ENCODE measurements at regions not wholly inside any gene's neighbourhood (a gene's known extent, or its start where the extent isn't known, plus 50 kb on each side); places are given as distances from the start of the nearest gene placed in this dataset.
"Not testable (repeated sequence)": the region's sequence is repeated elsewhere in the genome, so short reads cannot be mapped to it uniquely, and the experiment has no call there.

DNA sequence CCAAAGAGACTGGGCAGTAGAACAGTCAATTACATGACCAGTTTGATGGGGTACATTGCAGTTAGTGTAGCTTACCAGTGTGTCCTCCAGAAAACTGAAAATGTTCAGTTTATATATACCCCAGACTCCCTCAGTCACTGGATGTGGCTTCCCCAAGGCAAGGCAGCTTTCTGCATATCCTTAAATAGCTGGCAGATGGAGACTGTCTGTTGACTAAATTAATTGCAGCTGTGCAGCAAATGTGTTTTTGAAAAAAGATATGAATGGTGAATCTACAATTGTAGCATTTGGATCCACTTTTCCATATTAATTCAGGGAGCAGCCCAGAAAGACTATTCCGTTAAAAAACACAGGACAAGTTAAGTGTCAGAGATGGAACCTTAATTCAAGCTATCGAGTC is 565.1 kb upstream of the CCDC179 start:
- Histone ChIP-seq H3K27ac (no peak overlapping the region), H3K4me3 (no peak overlapping the region), H3K4me1 (replicated peaks in 1 of 2) (no peaks in the 10 kb centered on the region)
- in situ Hi-C loops (cut with MboI; ENCODE audit: low pct_unique_long_range_greater_than_20kb in 2 of 9, low sequenced_read_pairs in 9 of 9, unreplicated experiment in 9 of 9): no loop called here
- WGBS, 10 experiments: 0 to 100% (median 43%) methylated on average over 1 to 2 of the region's 2 CpGs; no CpG with 5 or more reads in 2 of the 10 experiments
- ATAC-seq (replicated peaks in 6 of 8): peak in 3 of 8 experiments; percentile 59 to 83 (median 64)

DNA sequence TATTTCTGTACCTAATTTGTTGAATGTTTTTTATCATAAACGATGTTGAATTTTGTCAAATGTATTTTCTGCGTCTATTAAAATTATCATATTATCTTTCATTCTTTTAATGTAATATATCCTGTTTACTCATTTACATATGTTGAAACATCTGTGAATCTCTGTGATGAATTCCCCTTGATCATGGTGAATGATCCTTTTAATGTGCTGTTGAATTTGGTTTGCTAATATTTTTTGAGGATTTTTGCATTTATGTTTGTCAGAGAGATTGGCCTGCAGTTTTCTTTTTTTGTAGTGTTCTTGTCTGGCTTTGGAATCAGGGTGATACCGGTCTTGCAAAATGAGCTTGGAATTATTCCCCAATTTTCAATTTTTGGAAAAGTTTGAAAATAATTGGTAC is 569.3 kb upstream of the CCDC179 start:
- in situ Hi-C loops (cut with MboI; ENCODE audit: low pct_unique_long_range_greater_than_20kb in 2 of 9, low sequenced_read_pairs in 9 of 9, unreplicated experiment in 9 of 9): no loop called here

DNA sequence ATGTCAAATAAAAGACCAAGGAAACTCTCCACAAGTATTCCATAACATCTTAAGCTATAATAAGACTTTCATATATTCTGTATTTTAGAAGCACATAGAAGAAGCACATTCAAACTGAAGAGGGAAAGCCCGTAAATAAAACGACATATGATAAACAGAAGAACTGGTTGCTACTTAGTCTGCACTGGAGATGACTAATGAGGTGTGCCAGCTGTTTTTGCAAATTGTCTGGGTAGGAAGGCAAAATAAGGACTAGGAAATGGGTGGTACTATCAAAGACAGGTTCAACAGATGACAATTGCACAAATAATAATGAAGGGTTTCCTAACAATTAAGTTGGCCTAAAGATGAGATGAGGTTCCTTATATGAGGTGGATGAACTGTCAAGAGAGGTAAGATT is 593.2 kb upstream of the CCDC179 start:
- no peak overlapping the region for H3K27ac ChIP-seq
- 23 to 100% (median 88%) methylated on average over 1 to 2 of the region's 2 CpGs; no CpG with 5 or more reads in 2 of the 10 experiments for WGBS, 10 experiments
- peak in 2 of 8 experiments; percentile 48 to 91 for ATAC-seq (replicated peaks in 6 of 8)
- peaks cover 0 to 2% of the 10 kb centered on the region in 2 donors for H3K4me1 ChIP-seq (replicated peaks in 1 of 2)
- in situ Hi-C loops (cut with MboI; ENCODE audit: low pct_unique_long_range_greater_than_20kb in 2 of 9, low sequenced_read_pairs in 9 of 9, unreplicated experiment in 9 of 9): no loop called here
- H3K4me3 ChIP-seq: no peak overlapping the region

More for the DNA sequence above, 569.3 kb upstream of the CCDC179 start:
- Histone ChIP-seq H3K27ac (no peak overlapping the region), H3K4me3 (no peak overlapping the region), H3K4me1 (replicated peaks in 1 of 2) (no peaks in the 10 kb centered on the region)
- ATAC-seq (replicated peaks in 6 of 8): peak in 3 of 8 experiments; percentile 54 to 59 (median 56)
- WGBS, 10 experiments: 0 to 100% (median 66%) methylated on average over 1 to 3 of the region's 3 CpGs

GRCh38 chr11:23455321-23455891 is 595.1 kb upstream of the CCDC179 start:
- H3K4me3 ChIP-seq: no peak overlapping the region
- in situ Hi-C loops (cut with MboI; ENCODE audit: low pct_unique_long_range_greater_than_20kb in 2 of 9, low sequenced_read_pairs in 9 of 9, unreplicated experiment in 9 of 9): no loop called here
- H3K27ac ChIP-seq: no peak overlapping the region
- WGBS, 10 experiments: 0 to 69% (median 0%) methylated on average over 1 to 3 of the region's 3 CpGs; no CpG with 5 or more reads in 1 of the 10 experiments
- peak in 3 of 8 experiments; percentile 20 to 61 (median 26) for ATAC-seq (replicated peaks in 6 of 8)
- peaks cover 0 to 2% of the 10 kb centered on the region in 2 donors for H3K4me1 ChIP-seq (replicated peaks in 1 of 2)

GRCh38 chr11:23457641-23458040 is 597.4 kb upstream of the CCDC179 start:
- no peak for ATAC-seq (replicated peaks in 6 of 8)
- in situ Hi-C loops (cut with MboI; ENCODE audit: low pct_unique_long_range_greater_than_20kb in 2 of 9, low sequenced_read_pairs in 9 of 9, unreplicated experiment in 9 of 9): no loop called here
- Histone ChIP-seq H3K4me3 (no peak overlapping the region), H3K4me1 (replicated peaks in 1 of 2) (peaks cover 0 to 2% of the 10 kb centered on the region in 2 donors), H3K27ac (no peak overlapping the region)
- 34 to 100% (median 92%) methylated on average over 1 to 2 of the region's 2 CpGs for WGBS, 10 experiments

DNA sequence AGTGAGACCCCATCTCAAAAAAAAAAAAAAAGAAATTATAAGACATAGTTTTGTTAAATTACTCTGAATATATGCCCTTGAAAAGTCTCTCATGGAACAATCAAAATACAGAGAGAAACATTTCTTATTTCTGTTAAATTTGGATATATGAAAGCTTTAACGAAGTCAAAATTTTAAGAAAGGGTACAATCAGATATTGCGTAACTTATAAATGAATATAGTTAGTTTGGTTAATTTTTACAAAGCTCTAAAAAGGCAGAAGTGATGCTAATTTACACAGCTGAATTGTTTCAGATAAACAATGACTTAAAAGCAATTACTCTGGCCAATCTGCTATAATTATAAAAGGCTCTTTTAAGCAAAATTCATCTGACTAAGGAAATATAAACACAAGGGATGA is 611.6 kb upstream of the CCDC179 start:
- ATAC-seq (replicated peaks in 6 of 8): no peak
- in situ Hi-C loops (cut with MboI; ENCODE audit: low pct_unique_long_range_greater_than_20kb in 2 of 9, low sequenced_read_pairs in 9 of 9, unreplicated experiment in 9 of 9): no loop called here
- H3K4me1 ChIP-seq (replicated peaks in 1 of 2): no peaks in the 10 kb centered on the region
- WGBS, 10 experiments: 35 to 100% (median 94%) methylated on average over 1 to 2 of the region's 2 CpGs
- no peak overlapping the region for H3K27ac ChIP-seq
- no peak overlapping the region for H3K4me3 ChIP-seq

DNA sequence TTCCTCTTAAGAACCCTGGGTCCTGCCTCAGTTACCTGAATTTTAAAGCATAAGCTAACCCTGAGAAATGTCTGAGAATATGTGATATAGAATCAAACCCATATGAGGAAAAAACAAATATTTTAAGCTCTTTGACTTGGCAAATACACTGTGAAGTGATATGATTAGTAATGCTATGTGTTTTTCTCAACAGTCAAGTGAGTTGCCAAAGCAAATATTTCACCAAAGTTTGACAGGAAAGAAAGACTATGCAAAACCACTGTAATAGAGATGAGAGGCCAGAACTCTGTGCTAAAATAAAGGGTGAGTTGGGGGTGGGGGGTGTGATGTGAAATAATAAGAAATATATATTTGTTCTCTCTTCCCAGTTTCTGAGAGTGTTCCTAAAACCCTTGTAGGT is 613.5 kb upstream of the CCDC179 start:
- H3K27ac ChIP-seq: no peak overlapping the region
- in situ Hi-C loops (cut with MboI; ENCODE audit: low pct_unique_long_range_greater_than_20kb in 2 of 9, low sequenced_read_pairs in 9 of 9, unreplicated experiment in 9 of 9): no loop called here
- no peak for ATAC-seq (replicated peaks in 6 of 8)
- no peaks in the 10 kb centered on the region for H3K4me1 ChIP-seq (replicated peaks in 1 of 2)
- H3K4me3 ChIP-seq: no peak overlapping the region

DNA sequence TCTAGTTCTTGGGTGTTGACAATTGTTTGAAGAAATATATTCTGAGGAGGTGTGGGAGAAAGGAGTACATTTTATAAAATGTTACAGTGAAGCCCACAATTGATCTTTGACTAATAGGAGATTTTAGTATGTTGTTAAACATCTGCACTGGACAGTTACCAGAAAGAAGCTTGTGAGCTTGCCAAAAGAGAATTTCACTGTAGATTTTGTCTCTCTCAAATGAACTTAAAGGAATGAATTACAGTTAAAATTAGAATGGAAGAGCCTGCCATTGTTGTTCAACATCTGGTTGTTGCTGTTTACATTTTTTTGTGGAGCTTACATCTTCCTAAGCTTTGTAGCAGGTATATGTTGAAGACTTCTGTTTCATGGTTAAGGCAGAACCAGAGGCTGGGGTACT is 620.5 kb upstream of the CCDC179 start:
- Histone ChIP-seq H3K27ac (no peak overlapping the region), H3K4me1 (replicated peaks in 1 of 2) (no peaks in the 10 kb centered on the region), H3K4me3 (no peak overlapping the region)
- no peak for ATAC-seq (replicated peaks in 6 of 8)
- in situ Hi-C loops (cut with MboI; ENCODE audit: low pct_unique_long_range_greater_than_20kb in 2 of 9, low sequenced_read_pairs in 9 of 9, unreplicated experiment in 9 of 9): no loop called here

- H3K4me1 ChIP-seq (replicated peaks in 1 of 2); in situ Hi-C loops (cut with MboI; ENCODE audit: low pct_unique_long_range_greater_than_20kb in 2 of 9, low sequenced_read_pairs in 9 of 9, unreplicated experiment in 9 of 9); H3K27ac ChIP-seq; H3K4me3 ChIP-seq; ATAC-seq (replicated peaks in 6 of 8): not testable (repeated sequence)
- WGBS, 10 experiments: 0 to 67% methylated on average over 2 to 3 of the region's 3 CpGs; no CpG with 5 or more reads in 8 of the 10 experiments
Measured at GRCh38 chr11:23484146-23484545, 623.9 kb upstream of the CCDC179 start.

- WGBS, 10 experiments: 37 to 100% (median 80%) methylated on average over 1 to 3 of the region's 3 CpGs; no CpG with 5 or more reads in 7 of the 10 experiments
- H3K4me1 ChIP-seq (replicated peaks in 1 of 2); in situ Hi-C loops (cut with MboI; ENCODE audit: low pct_unique_long_range_greater_than_20kb in 2 of 9, low sequenced_read_pairs in 9 of 9, unreplicated experiment in 9 of 9); ATAC-seq (replicated peaks in 6 of 8); H3K27ac ChIP-seq; H3K4me3 ChIP-seq: not testable (repeated sequence)
Measured at GRCh38 chr11:23484618-23485017, 624.3 kb upstream of the CCDC179 start.

DNA sequence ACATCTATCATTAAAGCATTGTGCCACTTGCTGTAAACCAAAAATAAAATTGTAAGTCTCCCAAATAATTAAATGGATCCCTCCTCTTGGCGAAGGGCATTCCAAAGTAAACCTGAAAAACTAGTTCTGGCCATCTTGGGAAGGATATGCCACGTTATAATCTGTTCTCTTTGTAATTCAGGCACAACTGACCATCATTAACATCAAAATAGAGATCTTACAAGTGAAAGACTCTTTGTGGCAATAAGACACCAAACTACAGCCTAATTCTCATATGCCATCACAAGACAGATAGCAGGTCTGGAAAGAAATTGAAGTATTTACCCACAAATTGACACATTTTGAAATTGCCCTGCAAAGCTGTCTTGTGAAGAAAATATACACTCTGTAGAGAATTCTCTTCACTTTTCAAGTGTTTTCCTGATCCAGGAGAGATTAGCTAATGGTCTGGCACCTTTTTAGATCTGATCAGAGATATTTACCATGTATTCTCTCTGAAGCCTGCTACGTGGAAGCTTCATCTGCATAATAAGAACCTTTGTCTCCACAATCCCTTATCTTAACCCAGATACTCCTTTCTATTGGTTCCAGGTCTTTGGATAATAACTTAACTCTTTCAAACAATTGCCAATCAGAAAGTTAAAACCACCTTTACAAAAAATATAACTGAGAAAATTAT is 630.4 kb upstream of the CCDC179 start:
- WGBS, 10 experiments: 4 to 71% (median 37%) methylated on average over 2 to 3 of the region's 3 CpGs; no CpG with 5 or more reads in 2 of the 10 experiments
- Histone ChIP-seq H3K4me3 (no peak overlapping the region), H3K4me1 (replicated peaks in 1 of 2) (peaks cover 0 to 2% of the 10 kb centered on the region in 2 donors), H3K27ac (no peak overlapping the region)
- in situ Hi-C loops (cut with MboI; ENCODE audit: low pct_unique_long_range_greater_than_20kb in 2 of 9, low sequenced_read_pairs in 9 of 9, unreplicated experiment in 9 of 9): no loop called here
- no peak for ATAC-seq (replicated peaks in 6 of 8)

DNA sequence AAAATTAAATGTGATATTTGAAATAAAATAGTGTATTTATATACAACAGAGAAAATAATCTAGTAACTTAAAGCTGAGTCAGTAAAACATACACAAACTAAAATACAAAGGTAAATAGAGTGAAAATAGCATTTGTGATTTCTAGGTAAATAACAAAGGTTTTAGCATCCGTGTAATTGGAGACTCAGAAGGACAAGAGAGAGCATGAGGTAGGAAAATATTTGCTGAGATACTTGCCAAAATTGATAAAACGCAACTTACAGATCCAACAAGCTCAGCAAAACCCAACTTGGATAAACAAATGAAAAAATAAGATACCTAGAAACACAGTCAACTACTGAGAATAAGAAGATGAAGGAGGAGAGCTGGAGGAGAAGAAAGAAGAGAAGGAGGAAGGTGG is 634.7 kb upstream of the CCDC179 start:
- 38 to 100% (median 90%) methylated on average over 1 to 2 of the region's 2 CpGs for WGBS, 10 experiments

GRCh38 chr11:23496340-23496739 is 636.1 kb upstream of the CCDC179 start:
- in situ Hi-C loops (cut with MboI; ENCODE audit: low pct_unique_long_range_greater_than_20kb in 2 of 9, low sequenced_read_pairs in 9 of 9, unreplicated experiment in 9 of 9): no loop called here
- H3K4me3 ChIP-seq: no peak overlapping the region
- 0 to 100% (median 37%) methylated on average over 1 to 5 of the region's 6 CpGs; no CpG with 5 or more reads in 2 of the 10 experiments for WGBS, 10 experiments
- H3K4me1 ChIP-seq (replicated peaks in 1 of 2): no peaks in the 10 kb centered on the region
- H3K27ac ChIP-seq: no peak overlapping the region
- ATAC-seq (replicated peaks in 6 of 8): peak in 3 of 8 experiments; percentile 38 to 90 (median 73)

More for the DNA sequence above, 634.7 kb upstream of the CCDC179 start:
- in situ Hi-C loops (cut with MboI; ENCODE audit: low pct_unique_long_range_greater_than_20kb in 2 of 9, low sequenced_read_pairs in 9 of 9, unreplicated experiment in 9 of 9): no loop called here
- no peak overlapping the region for H3K4me3 ChIP-seq
- no peak overlapping the region for H3K27ac ChIP-seq
- peaks cover 0 to 2% of the 10 kb centered on the region in 2 donors for H3K4me1 ChIP-seq (replicated peaks in 1 of 2)
- ATAC-seq (replicated peaks in 6 of 8): no peak

GRCh38 chr11:23497040-23497439 is 636.8 kb upstream of the CCDC179 start:
- 10 to 100% (median 75%) methylated on average over 1 of the region's 1 CpG; no CpG with 5 or more reads in 4 of the 10 experiments for WGBS, 10 experiments
- H3K4me3 ChIP-seq: no peak overlapping the region
- ATAC-seq (replicated peaks in 6 of 8): no peak
- in situ Hi-C loops (cut with MboI; ENCODE audit: low pct_unique_long_range_greater_than_20kb in 2 of 9, low sequenced_read_pairs in 9 of 9, unreplicated experiment in 9 of 9): no loop called here
- H3K4me1 ChIP-seq (replicated peaks in 1 of 2): no peaks in the 10 kb centered on the region
- no peak overlapping the region for H3K27ac ChIP-seq

All from motor neuron (in vitro differentiated cells).